ENCODE measurements at regions not wholly inside any gene's neighbourhood (a gene's known extent, or its start where the extent isn't known, plus 50 kb on each side); places are given as distances from the start of the nearest gene placed in this dataset.

DNA sequence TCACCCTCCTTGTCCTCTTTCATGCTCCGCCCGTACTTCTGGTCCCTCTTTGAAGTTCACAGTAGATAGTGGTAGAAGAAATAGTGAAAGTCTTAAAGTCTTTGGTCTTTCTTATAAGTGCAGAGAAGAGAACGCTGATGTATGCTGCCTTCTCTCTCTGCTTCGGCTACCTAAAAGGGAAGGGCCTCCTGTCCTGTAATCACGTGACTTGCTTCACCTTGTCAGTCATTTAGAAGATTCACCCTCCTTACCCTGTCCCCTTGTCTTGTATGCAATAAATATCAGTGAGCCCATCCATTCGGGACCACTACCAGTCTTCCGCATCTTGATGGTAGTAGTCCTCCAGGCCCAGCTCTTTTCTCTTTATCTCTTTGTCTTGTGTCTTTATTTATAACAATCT is 144.6 kb downstream of the ARL4C start:
- TF ChIP-seq CTCF (conservative IDR thresholded peaks at IDR 0.05; ENCODE audit: low read depth in 2 of 2) (no peak), POLR2AphosphoS5 (IDR thresholded peaks at IDR 0.05; ENCODE audit: low read depth) (no peak), EZH2 (IDR thresholded peaks at IDR 0.05; ENCODE audit: low read depth, unreplicated experiment) (no peak), CREB1 (CRISPR knock-in tag; IDR thresholded peaks at IDR 0.05; ENCODE audit: low read depth) (no peak), EZH2phosphoT487 (IDR thresholded peaks at IDR 0.05; ENCODE audit: unreplicated experiment) (no peak), JUNB (IDR thresholded peaks at IDR 0.05; ENCODE audit: unreplicated experiment) (no peak), ETS1 (IDR thresholded peaks at IDR 0.05) (no peak)
- TF ChIP-seq, protein P1, sequence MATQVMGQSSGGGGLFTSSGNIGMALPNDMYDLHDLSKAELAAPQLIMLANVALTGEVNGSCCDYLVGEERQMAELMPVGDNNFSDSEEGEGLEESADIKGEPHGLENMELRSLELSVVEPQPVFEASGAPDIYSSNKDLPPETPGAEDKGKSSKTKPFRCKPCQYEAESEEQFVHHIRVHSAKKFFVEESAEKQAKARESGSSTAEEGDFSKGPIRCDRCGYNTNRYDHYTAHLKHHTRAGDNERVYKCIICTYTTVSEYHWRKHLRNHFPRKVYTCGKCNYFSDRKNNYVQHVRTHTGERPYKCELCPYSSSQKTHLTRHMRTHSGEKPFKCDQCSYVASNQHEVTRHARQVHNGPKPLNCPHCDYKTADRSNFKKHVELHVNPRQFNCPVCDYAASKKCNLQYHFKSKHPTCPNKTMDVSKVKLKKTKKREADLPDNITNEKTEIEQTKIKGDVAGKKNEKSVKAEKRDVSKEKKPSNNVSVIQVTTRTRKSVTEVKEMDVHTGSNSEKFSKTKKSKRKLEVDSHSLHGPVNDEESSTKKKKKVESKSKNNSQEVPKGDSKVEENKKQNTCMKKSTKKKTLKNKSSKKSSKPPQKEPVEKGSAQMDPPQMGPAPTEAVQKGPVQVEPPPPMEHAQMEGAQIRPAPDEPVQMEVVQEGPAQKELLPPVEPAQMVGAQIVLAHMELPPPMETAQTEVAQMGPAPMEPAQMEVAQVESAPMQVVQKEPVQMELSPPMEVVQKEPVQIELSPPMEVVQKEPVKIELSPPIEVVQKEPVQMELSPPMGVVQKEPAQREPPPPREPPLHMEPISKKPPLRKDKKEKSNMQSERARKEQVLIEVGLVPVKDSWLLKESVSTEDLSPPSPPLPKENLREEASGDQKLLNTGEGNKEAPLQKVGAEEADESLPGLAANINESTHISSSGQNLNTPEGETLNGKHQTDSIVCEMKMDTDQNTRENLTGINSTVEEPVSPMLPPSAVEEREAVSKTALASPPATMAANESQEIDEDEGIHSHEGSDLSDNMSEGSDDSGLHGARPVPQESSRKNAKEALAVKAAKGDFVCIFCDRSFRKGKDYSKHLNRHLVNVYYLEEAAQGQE (IDR thresholded peaks at IDR 0.05; ENCODE audit: unreplicated experiment), result no peak
- TF ChIP-seq, protein P2, sequence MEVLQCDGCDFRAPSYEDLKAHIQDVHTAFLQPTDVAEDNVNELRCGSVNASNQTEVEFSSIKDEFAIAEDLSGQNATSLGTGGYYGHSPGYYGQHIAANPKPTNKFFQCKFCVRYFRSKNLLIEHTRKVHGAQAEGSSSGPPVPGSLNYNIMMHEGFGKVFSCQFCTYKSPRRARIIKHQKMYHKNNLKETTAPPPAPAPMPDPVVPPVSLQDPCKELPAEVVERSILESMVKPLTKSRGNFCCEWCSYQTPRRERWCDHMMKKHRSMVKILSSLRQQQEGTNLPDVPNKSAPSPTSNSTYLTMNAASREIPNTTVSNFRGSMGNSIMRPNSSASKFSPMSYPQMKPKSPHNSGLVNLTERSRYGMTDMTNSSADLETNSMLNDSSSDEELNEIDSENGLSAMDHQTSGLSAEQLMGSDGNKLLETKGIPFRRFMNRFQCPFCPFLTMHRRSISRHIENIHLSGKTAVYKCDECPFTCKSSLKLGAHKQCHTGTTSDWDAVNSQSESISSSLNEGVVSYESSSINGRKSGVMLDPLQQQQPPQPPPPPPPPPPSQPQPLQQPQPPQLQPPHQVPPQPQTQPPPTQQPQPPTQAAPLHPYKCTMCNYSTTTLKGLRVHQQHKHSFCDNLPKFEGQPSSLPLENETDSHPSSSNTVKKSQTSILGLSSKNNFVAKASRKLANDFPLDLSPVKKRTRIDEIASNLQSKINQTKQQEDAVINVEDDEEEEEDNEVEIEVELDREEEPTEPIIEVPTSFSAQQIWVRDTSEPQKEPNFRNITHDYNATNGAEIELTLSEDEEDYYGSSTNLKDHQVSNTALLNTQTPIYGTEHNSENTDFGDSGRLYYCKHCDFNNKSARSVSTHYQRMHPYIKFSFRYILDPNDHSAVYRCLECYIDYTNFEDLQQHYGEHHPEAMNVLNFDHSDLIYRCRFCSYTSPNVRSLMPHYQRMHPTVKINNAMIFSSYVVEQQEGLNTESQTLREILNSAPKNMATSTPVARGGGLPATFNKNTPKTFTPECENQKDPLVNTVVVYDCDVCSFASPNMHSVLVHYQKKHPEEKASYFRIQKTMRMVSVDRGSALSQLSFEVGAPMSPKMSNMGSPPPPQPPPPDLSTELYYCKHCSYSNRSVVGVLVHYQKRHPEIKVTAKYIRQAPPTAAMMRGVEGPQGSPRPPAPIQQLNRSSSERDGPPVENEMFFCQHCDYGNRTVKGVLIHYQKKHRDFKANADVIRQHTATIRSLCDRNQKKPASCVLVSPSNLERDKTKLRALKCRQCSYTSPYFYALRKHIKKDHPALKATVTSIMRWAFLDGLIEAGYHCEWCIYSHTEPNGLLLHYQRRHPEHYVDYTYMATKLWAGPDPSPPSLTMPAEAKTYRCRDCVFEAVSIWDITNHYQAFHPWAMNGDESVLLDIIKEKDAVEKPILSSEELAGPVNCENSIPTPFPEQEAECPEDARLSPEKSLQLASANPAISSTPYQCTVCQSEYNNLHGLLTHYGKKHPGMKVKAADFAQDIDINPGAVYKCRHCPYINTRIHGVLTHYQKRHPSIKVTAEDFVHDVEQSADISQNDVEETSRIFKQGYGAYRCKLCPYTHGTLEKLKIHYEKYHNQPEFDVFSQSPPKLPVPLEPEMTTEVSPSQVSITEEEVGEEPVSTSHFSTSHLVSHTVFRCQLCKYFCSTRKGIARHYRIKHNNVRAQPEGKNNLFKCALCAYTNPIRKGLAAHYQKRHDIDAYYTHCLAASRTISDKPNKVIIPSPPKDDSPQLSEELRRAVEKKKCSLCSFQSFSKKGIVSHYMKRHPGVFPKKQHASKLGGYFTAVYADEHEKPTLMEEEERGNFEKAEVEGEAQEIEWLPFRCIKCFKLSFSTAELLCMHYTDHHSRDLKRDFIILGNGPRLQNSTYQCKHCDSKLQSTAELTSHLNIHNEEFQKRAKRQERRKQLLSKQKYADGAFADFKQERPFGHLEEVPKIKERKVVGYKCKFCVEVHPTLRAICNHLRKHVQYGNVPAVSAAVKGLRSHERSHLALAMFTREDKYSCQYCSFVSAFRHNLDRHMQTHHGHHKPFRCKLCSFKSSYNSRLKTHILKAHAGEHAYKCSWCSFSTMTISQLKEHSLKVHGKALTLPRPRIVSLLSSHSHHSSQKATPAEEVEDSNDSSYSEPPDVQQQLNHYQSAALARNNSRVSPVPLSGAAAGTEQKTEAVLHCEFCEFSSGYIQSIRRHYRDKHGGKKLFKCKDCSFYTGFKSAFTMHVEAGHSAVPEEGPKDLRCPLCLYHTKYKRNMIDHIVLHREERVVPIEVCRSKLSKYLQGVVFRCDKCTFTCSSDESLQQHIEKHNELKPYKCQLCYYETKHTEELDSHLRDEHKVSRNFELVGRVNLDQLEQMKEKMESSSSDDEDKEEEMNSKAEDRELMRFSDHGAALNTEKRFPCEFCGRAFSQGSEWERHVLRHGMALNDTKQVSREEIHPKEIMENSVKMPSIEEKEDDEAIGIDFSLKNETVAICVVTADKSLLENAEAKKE (CRISPR knock-in tag; IDR thresholded peaks at IDR 0.05), result no peak
